Endodermal cell (in vitro differentiated cells): ENCODE measurements at regions not wholly inside any gene's neighbourhood (a gene's known extent, or its start where the extent isn't known, plus 50 kb on each side); places are given as distances from the start of the nearest gene placed in this dataset.

Experiments used
- DNase-seq: peaks from one replicate; pipeline ENCODE4 v3.0.0-alpha.2; 2017
- H3K27ac ChIP-seq: 2 replicates; pipeline ENCODE4 v1.5.1; 2013; ENCODE audit warnings: mild to moderate bottlenecking, low read depth, low read length, moderate library complexity
- H3K27me3 ChIP-seq: 2 replicates; pipeline ENCODE4 v1.6.1; 2013; ENCODE audit warnings: mild to moderate bottlenecking, low read length, moderate library complexity; ENCODE audit not compliant: insufficient read depth, control insufficient read depth, poor library complexity, severe bottlenecking
- H3K36me3 ChIP-seq: 2 replicates; pipeline ENCODE4 v1.7.0; 2013; ENCODE audit warnings: mild to moderate bottlenecking, low read length, moderate library complexity; ENCODE audit not compliant: control insufficient read depth, insufficient read depth
- H3K4me1 ChIP-seq: one replicate; pipeline ENCODE4 v1.7.0; 2013; ENCODE audit warnings: low read length; ENCODE audit not compliant: control insufficient read depth, insufficient read depth
- H3K4me3 ChIP-seq: 2 replicates; pipeline ENCODE4 v1.5.1; 2013; ENCODE audit warnings: mild to moderate bottlenecking, low read length, moderate library complexity
- H3K9ac ChIP-seq: 2 replicates; pipeline ENCODE4 v1.6.1; 2013; ENCODE audit warnings: mild to moderate bottlenecking, low read length, moderate library complexity; ENCODE audit not compliant: poor library complexity, severe bottlenecking; ENCODE audit errors: extremely low read depth
- H3K9me3 ChIP-seq: 2 replicates; pipeline ENCODE4 v1.6.1; 2013; ENCODE audit warnings: mild to moderate bottlenecking, low read length, moderate library complexity; ENCODE audit not compliant: control insufficient read depth
- H3K27ac Mint-ChIP-seq: 2 replicates; pipeline ENCODE4 v1.8.0; 2020; ENCODE audit warnings: mixed read lengths
- H3K27me3 Mint-ChIP-seq: 2 replicates; pipeline ENCODE4 v1.8.0; 2021; ENCODE audit warnings: mild to moderate bottlenecking, mixed read lengths; ENCODE audit not compliant: insufficient read depth
- H3K36me3 Mint-ChIP-seq: 2 replicates; pipeline ENCODE4 v1.8.0; 2020; ENCODE audit warnings: low read depth, mixed read lengths
- H3K4me1 Mint-ChIP-seq: 2 replicates; pipeline ENCODE4 v1.8.0; 2020; ENCODE audit warnings: mixed read lengths
- H3K4me3 Mint-ChIP-seq: 2 replicates; pipeline ENCODE4 v1.8.0; 2020; ENCODE audit warnings: mild to moderate bottlenecking, moderate library complexity, mixed read lengths
- H3K9me3 Mint-ChIP-seq: 2 replicates; pipeline ENCODE4 v1.8.0; 2020; ENCODE audit warnings: mild to moderate bottlenecking, mixed read lengths
- WGBS, 2 experiments: methylation state at CpG; one replicate each; pipeline versions ENCODE4 v1.1.5 to v1.1.7; 2013; ENCODE audit warnings: missing lambda C conversion rate in 2 of 2, mixed read lengths in 1 of 2; ENCODE audit not compliant: insufficient coverage in 1 of 2, insufficient read length in 1 of 2; 5-methylcytosine and 5-hydroxymethylcytosine counted together
- TF ChIP-seq, protein P1 (sequence below): fragments of 200-600 bp; sonication (generic); conservative IDR thresholded peaks from 2 replicates; pipeline ENCODE4 v1.5.0; 2021; ENCODE audit warnings: antibody characterized with exemption, mild to moderate bottlenecking

DNA sequence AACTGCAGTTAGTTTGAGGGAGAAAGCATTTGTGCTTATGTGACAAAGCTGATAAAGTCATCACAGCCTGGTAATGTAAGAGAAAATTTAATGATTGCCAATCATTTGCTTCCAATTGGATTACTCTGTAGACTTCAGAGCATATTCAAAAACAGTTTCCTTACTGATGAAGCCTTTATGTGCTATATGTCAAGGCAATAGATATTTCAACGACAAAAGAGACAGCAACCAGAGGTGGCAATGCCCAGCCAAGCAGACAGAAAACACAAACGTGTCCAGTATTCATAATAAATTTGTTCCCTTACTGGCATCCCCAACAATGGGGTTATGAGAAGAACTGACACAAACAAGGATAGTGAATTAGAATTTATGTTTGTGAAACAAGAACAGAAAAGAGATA lies 1840.3 kb upstream of the PCDH7 start:
- H3K9me3 ChIP-seq, result no peaks in the 10 kb centered on the region
- H3K27me3 ChIP-seq, result no peaks in the 10 kb centered on the region
- no peak overlapping the region for H3K4me3 ChIP-seq
- no peak for DNase-seq
- Mint-ChIP-seq H3K27me3 (no peaks in the 10 kb centered on the region), H3K27ac (no peak overlapping the region), H3K9me3 (no peaks in the 10 kb centered on the region), H3K4me3 (no peak overlapping the region), H3K4me1 (peaks cover 3% of the 10 kb centered on the region), H3K36me3 (no peaks in the 10 kb centered on the region)
- H3K27ac ChIP-seq, result no peak overlapping the region
- WGBS, 2 experiments, result 94 to 100% methylated on average over 1 to 2 of the region's 2 CpGs
- TF ChIP-seq, protein P1, sequence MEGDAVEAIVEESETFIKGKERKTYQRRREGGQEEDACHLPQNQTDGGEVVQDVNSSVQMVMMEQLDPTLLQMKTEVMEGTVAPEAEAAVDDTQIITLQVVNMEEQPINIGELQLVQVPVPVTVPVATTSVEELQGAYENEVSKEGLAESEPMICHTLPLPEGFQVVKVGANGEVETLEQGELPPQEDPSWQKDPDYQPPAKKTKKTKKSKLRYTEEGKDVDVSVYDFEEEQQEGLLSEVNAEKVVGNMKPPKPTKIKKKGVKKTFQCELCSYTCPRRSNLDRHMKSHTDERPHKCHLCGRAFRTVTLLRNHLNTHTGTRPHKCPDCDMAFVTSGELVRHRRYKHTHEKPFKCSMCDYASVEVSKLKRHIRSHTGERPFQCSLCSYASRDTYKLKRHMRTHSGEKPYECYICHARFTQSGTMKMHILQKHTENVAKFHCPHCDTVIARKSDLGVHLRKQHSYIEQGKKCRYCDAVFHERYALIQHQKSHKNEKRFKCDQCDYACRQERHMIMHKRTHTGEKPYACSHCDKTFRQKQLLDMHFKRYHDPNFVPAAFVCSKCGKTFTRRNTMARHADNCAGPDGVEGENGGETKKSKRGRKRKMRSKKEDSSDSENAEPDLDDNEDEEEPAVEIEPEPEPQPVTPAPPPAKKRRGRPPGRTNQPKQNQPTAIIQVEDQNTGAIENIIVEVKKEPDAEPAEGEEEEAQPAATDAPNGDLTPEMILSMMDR, result no peak
- no peaks in the 10 kb centered on the region for H3K36me3 ChIP-seq
- no peak overlapping the region for H3K9ac ChIP-seq
- H3K4me1 ChIP-seq, result no peaks in the 10 kb centered on the region

DNA sequence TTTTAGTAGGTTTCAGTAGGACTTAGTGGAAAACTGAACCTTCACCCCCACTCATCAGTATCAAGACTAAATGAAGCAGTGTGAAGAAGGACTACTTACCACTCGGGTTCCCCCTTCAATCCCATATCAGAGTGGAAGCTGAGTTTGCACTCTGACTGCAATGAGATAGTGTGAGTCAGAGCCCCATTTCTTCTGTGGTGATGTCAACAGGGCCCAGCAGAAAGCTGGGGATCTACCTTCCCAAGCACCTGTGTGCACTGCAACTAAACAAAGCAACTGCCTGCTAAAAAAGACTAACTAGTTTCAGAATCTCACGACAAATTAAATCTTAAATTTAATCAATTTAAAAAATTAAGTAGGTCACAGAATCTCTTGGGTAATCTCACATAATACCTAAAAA lies 1837.0 kb upstream of the PCDH7 start:
- no peaks in the 10 kb centered on the region for H3K36me3 ChIP-seq
- H3K9ac ChIP-seq, result no peak overlapping the region
- TF ChIP-seq, protein P1, result no peak
- Mint-ChIP-seq H3K9me3 (no peaks in the 10 kb centered on the region), H3K4me1 (peaks cover 3% of the 10 kb centered on the region), H3K27ac (no peak overlapping the region), H3K36me3 (no peaks in the 10 kb centered on the region), H3K4me3 (no peak overlapping the region), H3K27me3 (no peaks in the 10 kb centered on the region)
- DNase-seq, result no peak
- no peak overlapping the region for H3K27ac ChIP-seq
- no peaks in the 10 kb centered on the region for H3K9me3 ChIP-seq
- no peaks in the 10 kb centered on the region for H3K27me3 ChIP-seq
- WGBS, 2 experiments, result 83 to 95% methylated on average over 1 to 2 of the region's 2 CpGs
- H3K4me1 ChIP-seq, result no peaks in the 10 kb centered on the region
- H3K4me3 ChIP-seq, result no peak overlapping the region

DNA sequence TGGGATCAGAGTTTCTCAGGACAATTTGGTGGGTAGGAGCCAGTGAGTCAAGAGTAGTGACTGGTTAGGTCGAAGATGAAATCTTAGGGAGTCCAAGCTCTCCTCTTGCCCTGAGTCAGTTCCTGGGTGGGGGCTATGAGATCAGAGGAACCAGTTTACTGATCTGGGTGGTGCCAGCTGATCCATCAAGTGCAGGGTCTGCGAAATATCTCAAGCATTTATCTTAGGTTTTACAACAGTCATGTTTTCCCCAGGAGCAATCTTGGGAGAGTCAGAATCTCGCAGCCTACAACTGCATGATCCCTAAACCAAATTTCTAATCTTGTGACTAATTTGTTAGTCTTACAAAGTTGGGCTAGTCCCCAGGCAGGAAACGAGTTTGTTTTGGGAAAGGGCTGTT lies 1833.2 kb upstream of the PCDH7 start:
- Histone ChIP-seq H3K4me1 (no peaks in the 10 kb centered on the region), H3K27ac (no peak overlapping the region), H3K27me3 (no peaks in the 10 kb centered on the region), H3K9me3 (peaks cover 7% of the 10 kb centered on the region), H3K9ac (no peak overlapping the region), H3K36me3 (no peaks in the 10 kb centered on the region), H3K4me3 (no peak overlapping the region)
- no peak overlapping the region for H3K4me3 Mint-ChIP-seq
- H3K4me1 Mint-ChIP-seq, result peaks cover 3% of the 10 kb centered on the region
- DNase-seq, result no peak
- H3K27ac Mint-ChIP-seq, result no peak overlapping the region
- H3K36me3 Mint-ChIP-seq, result no peaks in the 10 kb centered on the region
- no peaks in the 10 kb centered on the region for H3K27me3 Mint-ChIP-seq
- WGBS, 2 experiments, result 96 to 100% methylated on average over 1 to 4 of the region's 4 CpGs
- TF ChIP-seq, protein P1, result no peak
- H3K9me3 Mint-ChIP-seq, result peaks cover 4% of the 10 kb centered on the region
